Upper lobe of left lung (tissue), 4 donors: ENCODE measurements at regions not wholly inside any gene's neighbourhood (a gene's known extent, or its start where the extent isn't known, plus 50 kb on each side); places are given as distances from the start of the nearest gene placed in this dataset.

Experiments
- CTCF ChIP-seq, 6 experiments: fragments of 450-650 bp in 4 of 6; fragments of 200-600 bp in 2 of 6; sonication (generic) in 2 of 6; IDR thresholded peaks; one replicate each; pipeline ENCODE4 v1.5.1; 2016 to 2019; ENCODE audit warnings: antibody characterized with exemption in 6 of 6
- POLR2A ChIP-seq, 4 donors: fragments of 450-650 bp; IDR thresholded peaks; one replicate each; pipeline ENCODE4 v1.5.1; 2016 to 2017; ENCODE audit warnings: antibody characterized with exemption in 4 of 4, mild to moderate bottlenecking in 2 of 4

DNA sequence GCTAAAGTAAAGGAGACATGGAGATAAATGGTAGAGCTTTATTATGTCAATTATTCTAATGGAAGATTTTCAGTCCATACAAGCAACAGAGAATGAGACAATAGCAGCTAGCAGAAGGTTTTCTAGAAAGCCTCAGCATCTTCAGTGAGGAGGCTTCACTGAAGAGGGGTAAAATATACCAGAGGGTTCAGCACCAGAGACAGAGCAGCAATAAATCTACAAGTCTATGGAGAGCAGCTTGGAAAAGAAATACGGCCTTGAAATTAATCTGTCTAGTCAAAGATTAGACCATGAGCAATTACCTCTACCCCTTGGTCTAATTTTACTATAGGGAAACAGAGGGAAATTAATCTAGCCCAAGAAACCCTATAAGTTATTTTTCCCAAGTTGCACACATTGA is 185.7 kb upstream of the CRIM1 start:
- TF ChIP-seq POLR2A (IDR thresholded peaks at IDR 0.05), result no peak
- no peak for TF ChIP-seq CTCF (IDR thresholded peaks at IDR 0.05)
